Prostate gland (tissue), 2 donors: ENCODE measurements at regions not wholly inside any gene's neighbourhood (a gene's known extent, or its start where the extent isn't known, plus 50 kb on each side); places are given as distances from the start of the nearest gene placed in this dataset.

Source experiments
- POLR2A ChIP-seq: fragments of 450-650 bp; IDR thresholded peaks from one replicate; pipeline ENCODE4 v1.6.1; 2016; ENCODE audit warnings: antibody characterized with exemption, mild to moderate bottlenecking
- POLR2AphosphoS5 ChIP-seq: sonication (generic); formaldehyde crosslinking; IDR thresholded peaks from one replicate; pipeline ENCODE4 v1.6.1; 2017; ENCODE audit warnings: antibody characterized with exemption
- TF ChIP-seq, protein P1 (sequence below), 4 experiments: fragments of 200-600 bp in 2 of 4; fragments of 450-650 bp in 2 of 4; sonication (generic) in 2 of 4; IDR thresholded peaks; 1 replicate in 3 of 4; 2 replicates in 1 of 4; pipeline ENCODE4 v1.5.1; 2016 to 2019; ENCODE audit warnings: antibody characterized with exemption in 4 of 4, mild to moderate bottlenecking in 2 of 4, moderate library complexity in 2 of 4

DNA sequence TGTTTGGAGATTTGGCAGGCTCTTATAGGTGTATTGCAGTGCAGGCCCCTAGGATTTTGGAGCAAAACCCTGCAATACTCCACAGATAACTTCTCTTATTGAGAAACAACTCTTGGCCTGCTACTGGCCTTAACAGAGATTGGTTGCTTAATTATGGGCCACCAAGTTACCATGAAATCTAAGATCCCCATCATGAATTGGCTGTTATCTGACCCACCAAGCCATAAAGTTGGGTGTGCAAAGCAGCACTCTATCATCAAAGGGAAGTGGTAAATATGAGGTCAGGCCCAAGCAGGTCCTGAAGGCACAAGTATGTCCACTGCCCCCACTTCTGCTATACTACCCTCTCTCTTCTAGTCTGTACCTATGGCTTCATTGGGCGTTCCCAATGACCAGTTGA lies 130.0 kb upstream of the TNFSF4 start:
- TF ChIP-seq, protein P1, sequence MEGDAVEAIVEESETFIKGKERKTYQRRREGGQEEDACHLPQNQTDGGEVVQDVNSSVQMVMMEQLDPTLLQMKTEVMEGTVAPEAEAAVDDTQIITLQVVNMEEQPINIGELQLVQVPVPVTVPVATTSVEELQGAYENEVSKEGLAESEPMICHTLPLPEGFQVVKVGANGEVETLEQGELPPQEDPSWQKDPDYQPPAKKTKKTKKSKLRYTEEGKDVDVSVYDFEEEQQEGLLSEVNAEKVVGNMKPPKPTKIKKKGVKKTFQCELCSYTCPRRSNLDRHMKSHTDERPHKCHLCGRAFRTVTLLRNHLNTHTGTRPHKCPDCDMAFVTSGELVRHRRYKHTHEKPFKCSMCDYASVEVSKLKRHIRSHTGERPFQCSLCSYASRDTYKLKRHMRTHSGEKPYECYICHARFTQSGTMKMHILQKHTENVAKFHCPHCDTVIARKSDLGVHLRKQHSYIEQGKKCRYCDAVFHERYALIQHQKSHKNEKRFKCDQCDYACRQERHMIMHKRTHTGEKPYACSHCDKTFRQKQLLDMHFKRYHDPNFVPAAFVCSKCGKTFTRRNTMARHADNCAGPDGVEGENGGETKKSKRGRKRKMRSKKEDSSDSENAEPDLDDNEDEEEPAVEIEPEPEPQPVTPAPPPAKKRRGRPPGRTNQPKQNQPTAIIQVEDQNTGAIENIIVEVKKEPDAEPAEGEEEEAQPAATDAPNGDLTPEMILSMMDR (IDR thresholded peaks at IDR 0.05): no peak
- TF ChIP-seq POLR2A (no peak), POLR2AphosphoS5 (no peak)
